Smooth muscle cell (in vitro differentiated cells): ENCODE measurements at regions not wholly inside any gene's neighbourhood (a gene's known extent, or its start where the extent isn't known, plus 50 kb on each side); places are given as distances from the start of the nearest gene placed in this dataset.

Experiments
- DNase-seq: peaks from one replicate; lab custom pipeline; 2025; ENCODE audit not compliant: unreplicated experiment; lab: John Stamatoyannopoulos, UW
- H2AFZ ChIP-seq: fragments of 200-600 bp; sonication (generic); 2 replicates; pipeline ENCODE4 v1.6.0; 2016; ENCODE audit warnings: antibody characterized with exemption, low read depth, mild to moderate bottlenecking
- H3F3A ChIP-seq: fragments of 200-600 bp; sonication (generic); 2 replicates; pipeline ENCODE4 v1.6.0; 2017; ENCODE audit warnings: antibody characterized with exemption, low read depth
- H3K27ac ChIP-seq: fragments of 200-600 bp; sonication (generic); 2 replicates; pipeline ENCODE4 v1.5.1; 2016; ENCODE audit warnings: low read depth, mild to moderate bottlenecking
- H3K27me3 ChIP-seq: fragments of 200-600 bp; sonication (generic); 2 replicates; pipeline ENCODE4 v1.6.1; 2016; ENCODE audit warnings: low read depth, mild to moderate bottlenecking
- H3K36me3 ChIP-seq: fragments of 200-600 bp; sonication (generic); 2 replicates; pipeline ENCODE4 v1.5.1; 2016; ENCODE audit warnings: low read depth
- H3K4me1 ChIP-seq: fragments of 200-600 bp; sonication (generic); 2 replicates; pipeline ENCODE4 v1.5.1; 2016; ENCODE audit warnings: low read depth
- H3K4me2 ChIP-seq: fragments of 200-600 bp; sonication (generic); 2 replicates; pipeline ENCODE4 v1.6.0; 2016; ENCODE audit warnings: mild to moderate bottlenecking
- H3K4me3 ChIP-seq: fragments of 200-600 bp; sonication (generic); 2 replicates; pipeline ENCODE4 v1.5.1; 2016; ENCODE audit warnings: mild to moderate bottlenecking
- H3K79me2 ChIP-seq: fragments of 200-600 bp; sonication (generic); 2 replicates; pipeline ENCODE4 v1.6.0; 2016; ENCODE audit warnings: low read depth, mild to moderate bottlenecking
- H3K9ac ChIP-seq: fragments of 200-600 bp; sonication (generic); 2 replicates; pipeline ENCODE4 v1.6.0; 2016; ENCODE audit warnings: low read depth
- H3K9me3 ChIP-seq: fragments of 200-600 bp; sonication (generic); replicated peaks from 2 replicates; pipeline ENCODE4 v1.5.1; 2016; ENCODE audit warnings: low read depth
- H4K20me1 ChIP-seq: fragments of 200-600 bp; sonication (generic); 2 replicates; pipeline ENCODE4 v1.6.0; 2016; ENCODE audit warnings: low read depth
- CTCF ChIP-seq: fragments of 200-600 bp; sonication (generic); IDR thresholded peaks from 2 replicates; pipeline ENCODE4 v1.5.1; 2017; ENCODE audit warnings: borderline replicate concordance, mild to moderate bottlenecking, antibody characterized with exemption; ENCODE audit not compliant: insufficient read depth, poor library complexity, severe bottlenecking
- WGBS: methylation state at CpG from one replicate; pipeline ENCODE4 v1.1.7; 2016; ENCODE audit warnings: low lambda C conversion rate; 5-methylcytosine and 5-hydroxymethylcytosine counted together

DNA sequence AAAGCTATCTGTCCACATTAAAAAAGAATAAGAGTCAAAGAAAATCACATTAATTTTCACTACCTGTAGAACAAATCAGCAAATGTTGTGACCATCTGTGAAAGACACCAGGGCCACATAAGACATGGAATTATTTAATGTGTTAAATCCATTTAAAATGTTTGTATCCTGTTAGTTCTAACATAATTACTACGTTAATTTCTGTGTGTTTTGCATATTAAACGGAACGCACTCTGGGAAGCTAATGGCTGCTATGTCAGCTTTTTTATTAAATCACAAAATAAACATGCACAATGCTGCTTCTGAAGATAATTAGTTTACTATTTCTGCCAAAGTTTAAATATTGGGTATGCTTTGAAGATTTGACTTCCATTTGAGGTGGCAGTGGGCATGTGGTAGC lies 1061.2 kb downstream of the CDH11 start:
- Histone ChIP-seq H3K36me3 (no peaks in the 10 kb centered on the region), H3K4me2 (no peak overlapping the region), H3F3A (no peaks in the 10 kb centered on the region), H3K27ac (no peak overlapping the region), H3K9ac (no peak overlapping the region), H3K4me3 (no peak overlapping the region), H3K79me2 (no peaks in the 10 kb centered on the region), H3K4me1 (no peaks in the 10 kb centered on the region), H3K27me3 (no peaks in the 10 kb centered on the region), H3K9me3 (no peaks in the 10 kb centered on the region), H4K20me1 (no peaks in the 10 kb centered on the region), H2AFZ (no peak overlapping the region)
- 98% methylated on average over 3 of the region's 3 CpGs for WGBS
- TF ChIP-seq CTCF = no peak
- no peak for DNase-seq

DNA sequence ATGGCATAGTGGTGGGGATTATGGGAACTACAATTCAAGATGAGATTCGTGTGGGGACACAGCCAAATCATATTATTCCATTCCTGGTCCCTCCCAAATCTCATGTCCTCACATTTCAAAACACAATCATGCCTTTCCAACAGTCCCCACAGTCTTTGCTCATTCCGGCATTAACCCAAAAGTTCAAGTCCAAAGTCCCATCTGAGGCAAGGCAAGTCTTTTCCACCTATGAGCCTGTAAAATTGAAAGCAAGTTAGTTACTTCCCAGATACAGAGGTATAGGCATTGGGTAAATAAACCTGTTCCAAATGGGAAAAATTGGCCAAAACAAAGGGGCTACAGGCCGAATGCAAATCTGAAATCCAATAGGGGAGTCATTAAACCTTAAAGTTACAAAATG lies 1063.2 kb downstream of the CDH11 start:
- WGBS = 81% methylated on average over 3 of the region's 3 CpGs
- Histone ChIP-seq H2AFZ (no peak overlapping the region), H3K4me2 (no peak overlapping the region), H3K79me2 (no peaks in the 10 kb centered on the region), H3K4me1 (no peaks in the 10 kb centered on the region), H3F3A (no peaks in the 10 kb centered on the region), H3K9ac (no peak overlapping the region), H3K27me3 (no peaks in the 10 kb centered on the region), H3K27ac (no peak overlapping the region), H3K9me3 (no peaks in the 10 kb centered on the region), H3K4me3 (no peak overlapping the region), H3K36me3 (no peaks in the 10 kb centered on the region), H4K20me1 (no peaks in the 10 kb centered on the region)
- no peak for DNase-seq
- TF ChIP-seq CTCF = no peak

DNA sequence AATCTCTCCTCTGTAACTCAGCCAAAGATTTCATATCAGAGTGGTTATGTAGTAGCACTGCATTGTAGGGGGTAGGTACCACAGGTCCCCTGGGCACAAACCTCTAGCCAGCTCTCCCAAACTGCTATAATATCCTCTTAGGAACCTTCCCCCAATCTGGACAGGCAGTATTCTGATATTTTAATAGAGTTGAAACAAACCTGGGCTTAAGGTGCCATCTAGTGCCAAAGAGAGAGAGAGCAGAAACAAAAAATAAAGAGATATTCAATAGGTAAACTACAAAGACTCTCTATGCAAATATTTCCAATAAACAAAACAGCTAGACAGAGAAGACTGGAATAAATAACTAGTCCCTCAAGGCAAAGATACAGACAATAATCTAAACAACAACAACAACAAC lies 1070.0 kb downstream of the CDH11 start:
- DNase-seq = no peak
- Histone ChIP-seq H4K20me1 (no peaks in the 10 kb centered on the region), H3K4me3 (no peak overlapping the region), H2AFZ (no peak overlapping the region), H3F3A (no peaks in the 10 kb centered on the region), H3K36me3 (no peaks in the 10 kb centered on the region), H3K27me3 (no peaks in the 10 kb centered on the region), H3K4me2 (no peak overlapping the region), H3K9me3 (no peaks in the 10 kb centered on the region), H3K4me1 (no peaks in the 10 kb centered on the region), H3K9ac (no peak overlapping the region), H3K79me2 (no peaks in the 10 kb centered on the region), H3K27ac (no peak overlapping the region)
- peak; percentile 48 for TF ChIP-seq CTCF

DNA sequence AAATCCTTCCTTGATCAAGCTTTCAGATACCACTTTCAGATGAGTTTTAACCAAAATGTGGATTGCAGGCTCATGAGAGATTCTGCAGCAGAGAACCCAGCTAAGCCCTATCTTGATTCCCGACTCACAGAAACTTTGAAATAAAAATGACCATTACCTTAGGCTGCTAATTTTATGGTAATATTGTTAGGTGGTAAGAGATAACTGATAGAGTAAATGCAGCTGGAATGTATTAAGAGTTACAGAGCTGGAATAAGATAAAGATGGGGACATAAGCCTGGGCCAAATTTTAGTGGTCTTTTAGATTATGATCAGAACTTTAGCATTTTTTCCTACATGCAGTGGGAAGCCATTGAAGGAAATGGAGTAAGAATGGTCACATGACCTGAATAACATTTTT lies 1074.0 kb downstream of the CDH11 start:
- 83% methylated on average over 1 of the region's 1 CpG for WGBS
- no peak for DNase-seq

More for the DNA sequence above, 1074.0 kb downstream of the CDH11 start:
- H3K79me2 ChIP-seq = no peaks in the 10 kb centered on the region
- no peaks in the 10 kb centered on the region for H3K27me3 ChIP-seq
- no peak overlapping the region for H3K27ac ChIP-seq
- no peak overlapping the region for H3K9ac ChIP-seq
- no peak overlapping the region for H3K4me3 ChIP-seq
- no peaks in the 10 kb centered on the region for H3F3A ChIP-seq
- H3K4me1 ChIP-seq = no peaks in the 10 kb centered on the region
- no peaks in the 10 kb centered on the region for H4K20me1 ChIP-seq
- H3K9me3 ChIP-seq = no peaks in the 10 kb centered on the region
- no peak overlapping the region for H2AFZ ChIP-seq
- no peak for TF ChIP-seq CTCF
- H3K36me3 ChIP-seq = peaks cover 3% of the 10 kb centered on the region
- H3K4me2 ChIP-seq = no peak overlapping the region
